KOPT-K1 (cell line): ENCODE measurements at regions not wholly inside any gene's neighbourhood (a gene's known extent, or its start where the extent isn't known, plus 50 kb on each side); places are given as distances from the start of the nearest gene placed in this dataset.

ENCODE experiments used
- H3K27ac ChIP-seq: fragments of 200-600 bp; sonication (generic); 2 replicates; pipeline ENCODE4 v1.5.1; 2016; ENCODE audit warnings: antibody characterized with exemption, mild to moderate bottlenecking, low read depth, low read length; ENCODE audit not compliant: poor library complexity, severe bottlenecking
- H3K36me3 ChIP-seq: fragments of 200-600 bp; sonication (generic); 2 replicates; pipeline ENCODE4 v1.5.1; 2017; ENCODE audit warnings: antibody characterized with exemption, mild to moderate bottlenecking, low read length, moderate library complexity; ENCODE audit not compliant: insufficient read depth
- H3K9me3 ChIP-seq: fragments of 200-600 bp; sonication (generic); 2 replicates; pipeline ENCODE4 v1.5.1; 2017; ENCODE audit warnings: antibody characterized with exemption, low read length, mild to moderate bottlenecking; ENCODE audit not compliant: insufficient read depth, poor library complexity, severe bottlenecking

DNA sequence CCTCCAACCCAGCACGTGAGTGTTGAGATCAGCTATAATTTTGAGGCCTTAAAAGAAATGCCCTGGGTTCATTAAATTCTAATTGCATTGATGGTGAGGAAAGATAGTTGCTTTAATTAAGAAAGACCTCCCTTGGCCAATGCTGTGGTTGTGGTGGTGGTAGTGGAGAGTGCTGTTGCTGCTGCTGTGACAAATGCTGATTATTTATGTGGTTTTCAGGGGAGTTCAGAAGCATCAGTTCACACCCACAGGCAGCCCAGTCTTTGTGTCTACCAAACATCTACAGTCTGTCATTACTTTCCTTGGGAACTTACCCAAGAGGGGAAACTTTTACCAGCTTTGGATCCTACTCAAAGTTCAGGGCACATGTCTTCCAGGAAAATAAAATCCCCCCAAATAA is 178.4 kb upstream of the PARP11 start:
- no peaks in the 10 kb centered on the region for H3K36me3 ChIP-seq
- H3K9me3 ChIP-seq: no peaks in the 10 kb centered on the region
- H3K27ac ChIP-seq: no peak overlapping the region

DNA sequence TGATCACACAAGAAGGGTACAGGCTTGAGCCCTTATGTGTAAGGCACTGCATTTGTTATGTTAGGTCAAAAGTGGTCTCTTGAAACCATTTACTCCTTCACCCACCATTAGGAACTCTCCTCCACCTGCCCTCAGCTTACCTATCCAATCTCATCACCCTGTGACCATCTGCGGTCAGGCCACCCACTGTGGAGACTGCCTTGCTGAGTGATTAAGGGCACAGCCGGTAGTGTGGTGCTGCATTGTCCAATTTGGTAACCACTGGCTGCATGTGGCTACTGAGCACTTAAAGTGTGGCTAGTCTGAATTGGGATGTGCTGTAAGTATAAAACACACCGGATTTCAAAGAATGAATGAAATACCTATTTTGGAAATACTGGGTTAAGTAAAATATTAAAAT is 177.1 kb upstream of the PARP11 start:
- no peaks in the 10 kb centered on the region for H3K9me3 ChIP-seq
- H3K36me3 ChIP-seq: no peaks in the 10 kb centered on the region
- H3K27ac ChIP-seq: no peak overlapping the region

DNA sequence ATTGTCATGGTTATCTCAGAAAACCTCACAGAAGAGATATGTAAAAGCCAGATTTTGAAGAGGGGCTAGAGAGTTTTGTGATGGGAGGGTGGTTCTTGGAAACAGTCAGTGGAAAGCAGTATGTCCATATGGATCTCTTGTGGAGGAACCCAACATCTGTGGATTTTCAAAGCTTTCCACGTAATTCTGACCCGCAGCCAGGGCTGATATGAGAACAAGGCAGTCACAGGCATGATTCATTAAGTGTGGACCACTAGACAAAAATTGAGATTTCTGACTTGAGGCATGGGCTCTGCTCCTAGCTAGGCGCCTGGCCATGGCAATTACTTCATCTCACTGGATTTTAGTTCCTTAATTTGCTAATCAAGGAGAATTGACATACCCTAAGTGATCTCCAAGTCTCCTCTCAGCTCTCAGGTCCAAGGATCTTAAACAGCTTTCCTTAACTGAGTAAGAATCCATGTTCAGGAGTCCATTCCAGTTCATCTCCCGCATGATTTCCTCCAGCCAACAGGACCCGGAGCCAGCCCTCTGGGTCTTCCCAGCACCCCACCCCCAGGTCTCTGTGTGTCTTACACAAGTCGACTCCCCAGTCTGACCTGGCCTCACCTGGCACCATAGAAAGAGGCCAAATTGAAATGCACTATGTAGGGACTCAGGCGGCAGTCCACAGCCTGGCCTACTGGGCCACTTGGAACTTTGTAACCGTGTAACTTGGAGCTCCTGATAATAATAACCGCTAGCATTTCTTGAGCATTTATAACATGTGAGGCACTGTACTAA is 176.3 kb upstream of the PARP11 start:
- Histone ChIP-seq H3K9me3 (no peaks in the 10 kb centered on the region), H3K27ac (no peak overlapping the region), H3K36me3 (no peaks in the 10 kb centered on the region)

DNA sequence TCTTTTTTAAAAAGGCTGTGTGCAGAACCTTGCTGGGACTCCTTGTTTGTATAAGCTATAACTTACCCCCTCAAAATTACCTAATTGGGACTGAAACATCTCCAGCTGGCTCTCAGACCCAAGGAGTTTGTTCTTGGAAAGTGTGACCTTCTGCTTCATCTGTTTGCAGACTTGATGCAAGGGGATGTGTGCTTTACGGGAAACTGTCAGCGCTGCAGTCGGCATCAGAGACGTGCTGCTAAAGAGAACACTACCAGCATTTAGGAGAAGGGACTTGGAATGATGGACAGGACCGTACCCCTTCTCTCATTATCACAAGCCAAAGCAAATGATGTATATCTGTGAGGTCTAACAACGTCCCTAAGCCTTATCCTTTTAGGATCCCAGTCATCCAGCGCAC is 174.2 kb upstream of the PARP11 start:
- Histone ChIP-seq H3K27ac (no peak overlapping the region), H3K9me3 (no peaks in the 10 kb centered on the region), H3K36me3 (no peaks in the 10 kb centered on the region)

DNA sequence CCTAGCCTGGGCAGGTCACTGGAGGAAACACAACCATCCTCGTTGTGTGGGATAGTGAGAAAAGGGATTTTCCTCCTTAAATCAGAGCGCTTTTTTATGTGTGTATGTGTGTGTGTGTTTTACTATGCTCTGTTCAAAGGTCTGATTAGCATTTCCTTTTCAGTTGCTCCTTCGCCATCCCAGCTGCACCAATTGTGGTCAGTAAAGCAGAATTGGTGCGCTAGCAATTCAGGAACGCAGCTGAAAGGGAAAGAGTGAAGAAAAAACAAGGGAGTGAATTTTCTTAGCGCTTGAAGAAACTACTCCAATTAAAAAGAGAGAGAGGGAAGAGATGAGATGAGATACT is 173.3 kb upstream of the PARP11 start:
- Histone ChIP-seq H3K36me3 (no peaks in the 10 kb centered on the region), H3K27ac (no peak overlapping the region), H3K9me3 (no peaks in the 10 kb centered on the region)

DNA sequence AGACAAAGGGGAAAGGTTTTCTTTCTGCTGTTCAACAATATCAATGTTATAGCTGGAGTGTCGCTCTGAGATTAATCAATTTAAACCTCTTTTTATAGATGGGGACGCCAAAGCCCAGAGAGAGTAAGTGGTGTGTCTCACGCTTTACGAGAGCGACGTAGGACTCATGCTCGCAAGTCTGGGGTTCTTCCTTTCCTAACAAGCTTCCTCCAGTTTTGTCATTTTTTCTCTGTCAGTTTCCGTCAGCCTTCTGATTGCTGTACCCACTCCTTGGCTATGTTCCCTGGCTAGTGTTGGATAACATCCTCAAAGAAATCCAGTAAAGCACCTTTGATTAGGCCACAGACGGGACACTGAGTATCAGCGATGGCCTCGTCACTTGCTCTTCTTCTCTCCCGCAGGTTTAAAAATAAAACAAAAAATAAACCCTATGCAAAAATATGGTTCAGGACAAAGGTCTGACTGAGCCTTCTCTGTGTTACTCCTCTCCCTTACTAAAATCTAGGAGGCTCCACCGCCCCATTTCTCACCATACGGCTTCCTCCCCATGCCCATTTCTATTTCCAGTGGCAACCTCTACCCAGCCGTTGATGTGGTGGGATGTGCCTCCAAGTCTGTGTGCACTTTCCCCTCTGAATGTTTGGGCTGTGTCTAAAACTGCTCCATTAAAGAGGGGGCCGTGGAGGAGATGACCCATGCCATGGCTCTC is 172.7 kb upstream of the PARP11 start:
- no peaks in the 10 kb centered on the region for H3K36me3 ChIP-seq
- H3K9me3 ChIP-seq: no peaks in the 10 kb centered on the region
- no peak overlapping the region for H3K27ac ChIP-seq

DNA sequence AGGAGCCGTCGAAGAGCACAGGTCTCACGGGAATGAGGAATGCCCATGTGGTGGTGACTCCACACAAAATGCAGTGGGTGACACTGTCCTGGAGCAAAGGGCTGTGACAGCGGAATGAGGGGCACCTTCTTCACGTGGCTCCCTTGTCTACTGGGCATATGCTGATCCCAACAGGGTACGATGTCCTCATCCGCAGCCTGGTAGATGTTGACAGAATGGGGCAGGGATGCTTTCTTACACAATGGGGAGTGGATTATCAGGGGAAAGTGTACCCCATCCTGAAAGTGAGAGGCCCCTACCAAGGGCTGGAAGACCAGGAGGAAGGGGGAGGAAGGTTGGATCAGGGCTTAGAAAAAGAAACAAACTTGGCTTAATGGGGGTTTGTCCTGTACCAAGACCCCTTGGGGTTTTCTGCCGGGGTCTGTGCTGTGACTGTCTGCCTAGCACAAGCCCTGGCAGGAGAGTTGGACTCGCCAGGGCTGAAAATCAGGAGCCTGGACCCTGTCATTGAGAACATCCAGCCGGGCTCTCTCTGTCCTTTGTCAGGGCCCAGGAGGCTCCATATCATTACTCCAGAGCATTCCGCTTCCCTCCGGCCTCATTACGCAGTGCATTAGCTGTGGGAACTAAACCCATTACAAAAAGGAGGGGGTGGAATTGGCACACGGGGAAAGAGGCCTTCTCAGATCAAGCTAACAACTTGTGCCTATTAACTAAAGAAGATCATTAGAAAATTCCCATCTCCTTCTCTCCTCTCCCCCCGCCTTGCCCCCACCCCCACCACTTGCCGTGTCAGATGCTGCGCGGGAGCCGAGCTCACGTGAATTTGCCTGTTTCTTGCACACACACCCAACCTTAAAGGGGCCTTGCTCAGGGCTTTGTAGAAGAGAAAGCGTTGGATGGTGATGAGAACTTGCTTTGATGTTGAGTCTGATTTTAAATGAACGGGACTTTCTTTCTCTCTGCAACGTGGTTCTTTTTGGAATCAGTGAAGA is 171.8 kb upstream of the PARP11 start:
- Histone ChIP-seq H3K27ac (no peak overlapping the region), H3K9me3 (no peaks in the 10 kb centered on the region), H3K36me3 (no peaks in the 10 kb centered on the region)

DNA sequence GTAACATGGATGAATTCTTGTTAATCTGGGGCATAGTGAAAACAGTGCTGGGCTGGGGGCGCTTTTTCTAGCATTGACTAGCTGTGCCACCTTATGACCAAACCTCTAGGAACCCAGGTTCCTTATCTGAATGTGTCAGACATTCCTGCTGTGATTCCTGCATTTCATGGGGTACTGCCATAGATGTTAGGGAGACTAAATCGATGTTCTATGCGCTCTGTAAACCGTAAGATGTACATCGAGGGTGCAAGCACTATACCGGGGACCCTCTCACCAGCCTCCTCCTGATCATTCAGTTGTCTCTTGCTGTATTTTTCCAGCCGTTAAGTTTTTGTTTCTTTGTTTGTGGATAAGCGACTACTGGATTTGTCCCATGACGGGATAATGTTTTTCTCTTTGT is 170.9 kb upstream of the PARP11 start:
- Histone ChIP-seq H3K27ac (no peak overlapping the region), H3K36me3 (no peaks in the 10 kb centered on the region), H3K9me3 (no peaks in the 10 kb centered on the region)

DNA sequence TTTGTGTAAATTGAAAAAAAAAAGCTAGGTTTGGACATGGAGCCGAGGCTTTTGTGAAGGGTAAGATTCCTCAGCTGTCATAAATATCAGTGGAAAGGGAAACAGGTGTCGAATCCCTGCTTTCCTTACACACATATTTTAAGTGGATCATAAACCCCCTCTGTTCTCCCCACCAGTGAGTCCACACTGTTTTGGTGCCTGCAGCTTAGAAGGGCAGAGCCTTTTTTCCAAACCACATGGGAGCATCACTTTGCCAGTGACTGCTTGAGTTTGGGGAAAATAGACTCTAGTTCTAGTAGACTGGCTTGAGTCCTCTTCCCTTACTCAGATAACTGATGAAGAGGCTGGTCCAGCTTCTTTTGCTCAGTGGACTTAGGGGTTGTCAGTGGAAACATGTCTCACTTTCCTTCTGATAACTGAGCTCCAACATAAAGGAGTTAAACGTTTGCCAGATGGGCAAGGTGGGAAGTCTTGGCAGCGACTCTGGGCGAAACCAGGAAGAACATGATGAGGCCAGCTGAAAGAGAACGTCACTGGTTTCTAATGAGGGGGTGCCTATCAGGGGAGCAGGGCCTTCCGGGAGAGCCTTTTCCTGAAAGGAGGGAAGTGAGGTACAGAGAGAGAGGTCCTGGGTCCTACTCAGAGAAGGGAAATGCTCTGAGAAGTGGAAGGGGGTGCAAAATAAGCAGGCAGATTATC is 168.1 kb upstream of the PARP11 start:
- Histone ChIP-seq H3K36me3 (no peaks in the 10 kb centered on the region), H3K27ac (no peak overlapping the region), H3K9me3 (no peaks in the 10 kb centered on the region)

DNA sequence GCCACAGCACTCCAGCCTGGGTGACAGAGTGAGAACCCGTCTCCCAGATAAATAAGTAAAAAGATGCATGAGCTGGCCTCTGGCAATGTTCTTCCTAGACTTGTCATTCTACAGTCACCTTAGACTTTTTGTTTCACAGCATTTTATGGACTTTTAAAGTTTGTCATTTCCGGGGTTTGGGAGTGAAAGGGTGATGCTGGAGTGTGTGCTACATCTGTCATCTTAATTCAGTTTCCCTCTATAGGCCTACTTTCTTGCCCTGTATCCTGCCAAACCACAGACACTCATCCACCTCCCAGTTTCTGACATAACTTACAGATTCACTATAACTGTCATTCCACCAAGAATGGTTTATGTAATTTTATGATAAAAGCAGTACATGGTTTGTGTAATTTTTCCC is 166.7 kb upstream of the PARP11 start:
- H3K9me3 ChIP-seq: no peaks in the 10 kb centered on the region
- no peak overlapping the region for H3K27ac ChIP-seq
- H3K36me3 ChIP-seq: no peaks in the 10 kb centered on the region

DNA sequence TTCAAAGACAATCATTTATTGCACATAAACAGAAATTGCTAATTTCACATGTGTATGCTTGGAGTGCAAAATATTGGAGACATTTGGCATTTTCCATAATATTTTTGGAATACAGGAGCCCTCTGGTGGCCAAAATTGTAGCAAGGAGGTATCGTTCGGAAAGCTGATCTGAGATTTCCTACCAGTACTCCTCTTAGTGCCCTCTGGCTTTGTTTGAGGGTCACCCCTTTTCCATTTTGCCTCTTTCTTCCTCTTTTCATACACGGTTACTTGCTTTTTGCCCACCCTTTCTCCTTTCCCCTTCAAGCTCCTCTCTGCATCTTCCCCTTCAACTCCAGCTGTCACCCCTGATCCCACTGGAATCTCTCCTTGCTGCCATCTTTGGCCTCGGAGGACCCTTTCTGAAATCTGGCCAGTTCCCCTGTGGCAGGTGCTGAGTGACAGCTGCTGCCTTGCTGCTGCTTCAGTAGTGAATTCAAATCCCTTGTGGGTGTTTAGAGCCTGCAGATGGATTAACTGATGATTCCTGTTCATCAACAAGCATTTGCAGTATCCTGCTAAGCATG is 164.6 kb upstream of the PARP11 start:
- Histone ChIP-seq H3K27ac (no peak overlapping the region), H3K36me3 (no peaks in the 10 kb centered on the region), H3K9me3 (no peaks in the 10 kb centered on the region)

DNA sequence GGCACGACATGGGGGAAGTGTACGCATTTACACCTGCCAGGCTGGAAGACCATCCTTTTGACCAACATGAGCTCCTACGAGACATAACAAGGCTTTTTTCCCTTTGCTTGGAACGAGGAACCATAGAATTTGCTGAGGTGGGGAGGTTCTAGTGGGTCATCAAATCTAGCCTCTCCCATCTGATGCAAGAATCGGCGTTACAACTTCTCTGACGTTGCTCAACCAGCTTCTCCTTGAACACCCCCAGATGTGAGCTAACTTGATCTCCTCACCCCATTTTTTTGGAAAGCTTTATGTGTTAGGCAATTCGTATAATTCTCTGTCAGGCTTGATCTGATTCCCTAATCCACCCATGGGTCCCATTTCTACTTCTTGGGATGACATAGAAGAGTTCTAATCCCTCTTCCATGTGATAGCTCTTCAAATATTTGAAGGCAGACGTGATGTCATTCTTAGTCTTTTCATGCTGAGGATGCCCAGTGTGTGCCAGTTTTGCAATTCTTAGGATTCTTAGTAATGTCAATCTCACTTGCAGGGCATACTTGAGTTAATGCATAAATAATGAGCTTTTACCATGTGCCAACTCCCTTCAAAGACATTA is 163.6 kb upstream of the PARP11 start:
- Histone ChIP-seq H3K27ac (no peak overlapping the region), H3K9me3 (no peaks in the 10 kb centered on the region), H3K36me3 (no peaks in the 10 kb centered on the region)

DNA sequence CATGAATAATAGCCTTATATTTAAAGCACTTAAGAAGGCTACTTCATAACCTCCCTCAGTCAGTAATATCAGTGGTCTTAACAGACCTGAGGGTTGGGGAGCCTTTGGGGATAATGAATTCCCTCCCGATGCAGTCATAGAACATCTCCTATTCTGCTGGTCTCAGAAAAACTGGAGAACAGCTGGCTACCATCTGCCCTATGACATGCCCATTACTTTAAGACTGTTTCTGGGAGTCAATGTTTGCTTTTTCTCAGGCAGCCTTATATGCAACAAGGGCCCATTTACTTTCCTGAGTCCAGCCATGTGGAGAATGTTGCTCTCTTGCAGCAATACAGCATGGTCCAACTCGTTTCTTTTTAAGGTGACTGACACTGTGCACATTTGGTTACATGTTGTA is 161.7 kb upstream of the PARP11 start:
- Histone ChIP-seq H3K27ac (no peak overlapping the region), H3K36me3 (no peaks in the 10 kb centered on the region), H3K9me3 (no peaks in the 10 kb centered on the region)

DNA sequence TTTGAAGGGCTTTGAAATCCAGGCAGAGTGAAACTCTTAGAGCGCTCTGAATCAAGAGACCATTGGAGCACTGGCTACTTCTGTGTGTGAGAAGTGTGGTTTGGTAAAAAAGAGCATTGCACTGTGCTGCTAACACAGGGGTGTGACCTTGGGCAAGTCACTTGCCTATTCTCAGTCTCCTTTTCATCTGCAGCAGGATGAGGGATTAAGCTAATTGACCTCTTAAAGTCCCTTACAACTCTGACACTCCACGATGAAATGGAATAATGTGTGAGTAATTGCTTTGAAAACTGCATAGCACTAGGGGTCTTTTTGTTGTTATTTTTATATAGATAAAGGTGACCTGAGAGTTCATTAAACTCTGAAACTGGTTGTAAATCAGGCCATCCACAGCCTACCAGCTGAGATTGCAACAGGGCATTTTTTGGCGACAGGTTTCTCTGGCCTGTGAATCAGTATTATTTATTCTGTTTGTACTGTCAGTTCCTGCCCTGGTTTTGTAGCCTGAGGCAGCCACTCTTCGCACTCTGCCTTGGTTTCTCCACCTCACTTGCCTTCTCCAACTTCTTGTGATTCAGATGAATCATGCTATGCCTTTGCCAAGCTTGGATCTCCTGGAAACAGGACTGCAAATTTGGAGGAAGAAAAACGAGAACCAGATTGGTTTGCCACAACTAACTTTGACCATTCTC is 159.9 kb upstream of the PARP11 start:
- Histone ChIP-seq H3K36me3 (no peaks in the 10 kb centered on the region), H3K27ac (no peak overlapping the region), H3K9me3 (no peaks in the 10 kb centered on the region)
